Hindlimb muscle (tissue), 1 donor: ENCODE measurements at regions not wholly inside any gene's neighbourhood (a gene's known extent, or its start where the extent isn't known, plus 50 kb on each side); places are given as distances from the start of the nearest gene placed in this dataset.
"Not testable (repeated sequence)": the region's sequence is repeated elsewhere in the genome, so short reads cannot be mapped to it uniquely, and the experiment has no call there.

Experiments
- DNase-seq: peaks from one replicate; pipeline ENCODE4 v3.0.0-alpha.2; 2013

DNA sequence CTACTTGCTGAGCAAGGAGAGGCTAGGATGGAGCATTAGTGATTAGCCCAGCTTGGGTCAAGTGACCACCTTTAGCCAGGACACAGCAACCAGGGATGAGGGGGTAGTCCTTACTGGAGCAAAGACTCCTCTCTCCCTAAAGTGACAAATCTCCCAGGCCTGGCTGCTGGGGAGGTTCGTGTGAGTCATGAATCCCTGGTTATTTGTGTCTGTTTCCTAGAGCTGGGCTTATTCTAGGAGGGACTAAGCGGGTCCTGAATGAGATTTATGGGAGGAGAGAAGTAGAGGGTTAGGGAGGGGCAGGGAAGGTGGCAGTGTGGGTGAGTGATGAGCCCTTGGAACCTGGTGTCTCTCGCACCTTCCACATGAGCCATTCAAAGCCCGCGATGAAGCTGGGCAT lies 487.3 kb downstream of the TSHZ3 start:
- DNase-seq = no peak

DNA sequence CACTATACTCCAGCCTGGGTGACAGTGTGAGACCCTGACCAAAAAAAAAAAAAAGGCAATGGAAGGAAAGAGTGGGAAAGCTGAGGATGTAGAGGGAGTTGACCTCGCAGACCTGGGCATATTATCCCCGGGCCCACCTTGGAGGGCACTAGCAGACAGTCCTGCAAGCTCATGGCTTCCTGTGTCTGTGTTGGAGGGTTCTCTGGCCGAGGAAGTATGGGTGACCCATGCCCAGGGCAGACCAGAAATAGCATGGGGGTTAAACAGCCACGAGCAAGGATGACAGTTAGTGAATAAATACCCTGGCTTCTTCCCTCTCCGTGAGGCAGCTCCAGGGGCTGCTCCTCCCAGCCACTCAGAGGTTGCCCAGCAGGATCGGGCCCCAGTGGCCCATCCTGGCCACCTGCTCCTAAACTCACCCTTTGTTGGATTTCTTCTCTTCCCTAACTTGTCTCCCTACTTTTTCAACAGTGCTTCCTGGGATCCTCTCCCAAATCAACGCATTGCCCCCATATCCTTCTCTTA lies 485.8 kb downstream of the ZNF536 start:
- DNase-seq = no peak

DNA sequence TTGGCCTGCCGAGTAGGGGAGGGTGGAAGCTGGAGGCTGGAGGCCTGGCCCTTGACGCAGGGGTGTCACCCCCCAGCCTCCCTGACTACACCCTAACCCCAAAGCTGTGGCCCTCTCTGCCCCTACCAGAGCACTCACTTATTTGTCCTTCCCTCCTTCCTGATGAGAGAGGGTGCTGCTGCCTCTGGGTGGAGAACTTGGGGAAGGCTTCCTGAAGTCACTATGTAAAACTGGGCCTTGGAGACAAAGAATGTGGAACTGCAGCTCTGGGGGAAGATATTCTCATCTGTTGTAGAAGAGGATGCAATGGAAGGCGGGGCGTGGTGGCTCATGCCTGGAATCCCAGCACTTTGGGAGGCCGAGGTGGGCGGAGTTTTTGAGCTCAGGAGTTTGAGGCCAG lies 485.2 kb downstream of the ZNF536 start:
- no peak for DNase-seq

DNA sequence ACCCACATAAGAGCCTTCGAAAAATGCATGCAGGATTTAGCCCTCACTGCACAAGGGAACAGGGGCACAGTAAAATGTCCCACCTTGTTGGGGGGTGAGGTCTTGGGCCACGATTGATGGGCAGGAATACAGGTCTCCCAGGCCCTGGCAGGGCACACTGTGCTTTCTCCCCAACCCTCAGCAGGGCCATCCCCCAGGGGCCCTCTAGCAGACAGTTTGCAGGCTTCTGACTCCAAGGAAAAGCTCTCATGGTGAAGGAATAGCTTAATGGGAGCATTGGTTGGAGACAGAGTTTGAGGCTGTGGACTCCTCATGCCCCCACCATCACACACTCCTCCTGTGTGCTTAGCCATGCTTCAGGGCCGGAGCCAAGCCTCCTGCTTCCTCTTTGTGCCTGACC lies 484.6 kb downstream of the ZNF536 start:
- no peak for DNase-seq

DNA sequence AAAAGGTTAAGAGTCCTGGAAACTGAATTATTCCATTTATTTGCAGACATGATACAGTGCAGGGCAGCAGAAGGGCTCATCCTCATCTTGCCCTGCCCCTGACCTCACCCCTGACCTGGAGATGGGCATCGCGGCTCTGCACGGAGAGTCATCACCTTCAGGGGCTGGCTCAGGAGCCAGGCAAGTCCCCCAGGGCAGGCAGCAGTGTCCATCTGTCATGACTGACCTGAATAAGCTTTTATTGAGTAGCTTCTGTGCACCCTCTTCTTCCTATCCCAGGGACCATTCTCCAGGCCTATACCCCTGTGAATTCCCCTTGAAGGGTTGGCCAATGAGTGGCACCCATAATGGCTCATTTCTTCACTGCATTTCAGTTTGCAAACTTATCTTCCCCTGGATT lies 484.2 kb downstream of the ZNF536 start:
- DNase-seq = no peak

DNA sequence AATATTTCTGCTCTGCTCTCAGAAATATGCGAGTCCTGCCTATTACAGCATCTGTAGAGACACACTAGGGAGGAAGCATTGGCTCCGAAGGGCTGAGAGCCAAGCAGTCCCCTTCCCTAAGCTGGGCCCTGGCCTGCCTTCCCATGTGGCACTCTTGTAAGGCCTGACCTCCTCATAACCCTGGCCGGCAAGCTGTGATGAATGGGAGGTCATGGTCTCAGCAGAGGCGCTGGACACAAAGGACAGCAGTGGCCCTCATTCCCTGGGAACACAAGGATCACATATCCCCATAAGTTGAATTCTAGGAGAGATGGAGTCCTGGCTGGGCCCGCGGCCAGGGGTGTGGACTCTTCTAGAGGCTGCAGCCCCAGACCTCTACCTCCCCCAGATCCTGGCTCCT lies 483.3 kb downstream of the ZNF536 start:
- DNase-seq = no peak

DNA sequence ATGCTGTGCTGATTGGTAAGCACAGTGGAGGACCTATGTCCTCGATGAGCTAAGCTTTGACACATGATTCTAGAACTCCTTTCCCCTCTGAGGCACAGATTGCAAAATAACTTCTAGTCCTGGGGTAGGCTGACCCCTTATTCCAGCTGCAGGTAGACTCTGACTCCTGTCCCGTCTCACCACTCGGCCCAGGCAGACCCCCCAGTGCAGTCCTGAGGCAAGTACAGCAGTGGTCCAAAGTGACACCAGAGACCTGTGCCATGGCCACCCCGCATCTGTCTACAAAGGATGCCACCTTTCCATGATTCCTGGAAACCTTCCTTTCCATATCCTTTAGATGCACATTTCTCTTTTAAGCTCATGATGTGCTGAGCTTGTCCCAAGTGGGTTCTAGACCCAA lies 482.5 kb downstream of the ZNF536 start:
- DNase-seq = no peak

DNA sequence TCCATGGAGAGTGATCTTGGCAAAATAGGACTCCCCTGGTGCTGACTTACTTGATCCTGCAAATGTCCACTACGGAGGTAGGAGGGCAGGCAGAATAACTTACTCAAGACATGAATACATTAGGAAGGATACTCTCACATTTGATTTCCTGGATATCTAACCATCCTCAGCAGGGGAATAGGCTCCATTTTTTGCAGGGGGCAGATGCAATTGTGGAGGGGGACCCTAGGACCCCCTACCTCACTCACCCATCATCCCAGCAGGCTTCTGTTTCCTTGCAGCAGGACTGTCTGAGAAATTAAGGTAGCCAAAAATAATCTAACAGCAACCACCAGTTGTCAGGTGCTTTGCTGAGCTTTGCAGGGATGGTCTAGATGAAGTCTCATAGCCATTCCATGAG lies 482.0 kb downstream of the ZNF536 start:
- DNase-seq = no peak

DNA sequence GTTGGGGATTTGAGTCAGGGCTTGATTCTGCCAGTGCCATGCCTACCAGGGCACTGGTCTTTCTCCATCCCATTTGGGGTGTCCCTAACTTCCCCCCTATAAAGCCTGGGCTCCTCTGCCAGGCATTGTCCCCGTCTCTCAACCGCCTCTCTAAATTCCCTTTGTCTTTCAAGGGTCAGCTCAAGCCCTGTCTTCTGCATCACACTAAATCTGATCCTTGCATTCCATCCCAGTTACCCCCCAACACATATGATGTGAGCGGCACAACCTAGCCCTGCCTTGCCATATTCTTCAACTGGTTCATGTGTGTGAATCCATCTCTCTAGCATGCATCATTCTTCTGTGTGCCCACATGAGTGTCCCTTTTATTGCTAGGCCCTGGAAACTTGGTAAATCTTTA lies 480.9 kb downstream of the ZNF536 start:
- no peak for DNase-seq

DNA sequence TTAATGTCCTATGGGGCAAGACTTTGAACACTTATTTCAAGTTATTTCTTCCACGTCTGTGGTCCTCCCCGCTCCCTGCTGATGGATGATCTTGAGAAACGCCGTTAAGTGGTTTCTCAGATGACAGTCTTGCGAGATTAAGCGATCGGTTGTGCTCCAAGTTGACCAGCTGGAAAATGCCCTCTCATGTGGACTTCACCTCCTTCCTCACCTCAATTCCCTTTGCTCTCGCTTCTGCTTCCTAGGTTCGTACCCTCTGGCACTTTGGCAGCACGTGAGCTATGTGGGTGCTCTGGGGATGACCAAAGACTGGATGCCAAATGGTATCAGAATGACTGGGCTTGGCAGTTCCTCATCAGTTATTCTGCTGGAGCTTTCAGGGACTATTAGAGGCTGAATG lies 480.0 kb downstream of the ZNF536 start:
- DNase-seq = no peak

DNA sequence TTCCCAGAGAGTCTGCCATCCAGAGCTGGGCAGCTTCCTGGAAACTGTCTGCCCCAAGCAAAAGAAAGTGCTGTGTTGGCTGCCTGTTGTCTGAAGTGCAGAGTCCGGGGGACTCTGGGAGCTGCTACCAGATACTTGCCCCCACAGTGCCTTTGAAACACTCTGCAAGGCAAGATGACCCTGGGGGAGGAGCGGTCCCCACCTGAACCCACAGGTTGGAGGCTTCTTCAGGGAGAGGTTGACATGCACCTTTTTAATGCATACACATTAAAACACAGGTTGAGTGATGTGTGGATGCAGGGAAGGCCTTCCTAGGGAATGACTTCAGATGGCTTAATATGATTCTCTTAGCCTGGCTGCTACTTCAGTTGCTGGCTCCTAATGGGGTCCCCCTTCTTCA lies 479.5 kb downstream of the ZNF536 start:
- no peak for DNase-seq

DNA sequence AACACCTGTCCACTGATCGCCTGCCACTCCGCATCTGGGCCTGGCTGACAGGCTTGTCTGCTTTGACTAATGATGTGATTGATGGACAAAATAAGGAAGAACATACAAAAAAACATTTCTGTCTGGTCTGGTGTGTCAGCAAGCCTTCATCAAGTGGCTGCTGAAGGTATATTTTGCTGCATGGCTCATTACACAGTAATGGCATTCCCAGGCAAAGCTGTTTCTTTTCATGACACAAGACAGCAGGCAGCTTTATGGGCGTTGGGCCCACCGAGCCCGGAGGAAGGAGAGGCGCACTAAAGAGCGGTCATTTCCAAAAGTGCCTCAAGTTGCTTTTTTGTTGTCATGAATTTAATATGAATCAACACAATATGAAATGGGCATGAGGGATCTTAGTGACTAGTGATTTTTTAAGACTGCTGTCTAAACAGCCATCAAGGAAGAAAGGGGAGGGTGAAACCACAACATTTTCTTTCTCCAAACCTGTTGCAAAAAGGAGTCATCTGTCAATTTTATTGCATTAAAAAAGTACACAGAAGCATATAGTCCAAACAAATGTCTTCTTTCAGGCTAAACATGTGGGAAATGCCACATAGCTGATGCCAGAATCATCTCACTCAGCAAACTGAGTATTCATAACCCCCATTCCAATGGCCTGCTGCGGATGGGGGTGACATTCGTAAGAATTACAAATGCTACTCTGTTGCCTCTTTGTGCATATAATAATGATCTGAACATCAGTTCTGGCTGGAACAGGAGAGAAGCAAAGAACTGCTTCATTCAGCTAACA lies 476.6 kb downstream of the ZNF536 start:
- DNase-seq = peak; percentile 22

DNA sequence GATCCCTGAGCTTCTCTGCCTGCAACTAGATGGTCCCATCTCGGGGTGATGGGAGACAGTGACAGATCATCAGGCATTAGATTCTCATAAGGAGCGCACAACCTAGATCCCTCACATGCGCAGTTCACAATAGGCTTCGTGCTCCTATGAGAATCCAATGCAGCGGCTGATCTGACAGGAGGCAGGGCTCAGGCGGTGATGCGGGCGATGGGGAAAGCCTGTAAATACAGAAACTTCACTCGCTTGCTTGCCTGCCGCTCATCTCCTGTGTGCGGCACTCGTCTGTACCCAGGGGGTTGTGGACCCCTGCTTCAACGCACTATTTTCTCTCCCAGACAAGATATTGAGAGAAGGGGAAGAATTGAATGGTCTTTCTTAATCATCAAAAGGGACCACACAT lies 473.9 kb downstream of the ZNF536 start:
- no peak for DNase-seq

DNA sequence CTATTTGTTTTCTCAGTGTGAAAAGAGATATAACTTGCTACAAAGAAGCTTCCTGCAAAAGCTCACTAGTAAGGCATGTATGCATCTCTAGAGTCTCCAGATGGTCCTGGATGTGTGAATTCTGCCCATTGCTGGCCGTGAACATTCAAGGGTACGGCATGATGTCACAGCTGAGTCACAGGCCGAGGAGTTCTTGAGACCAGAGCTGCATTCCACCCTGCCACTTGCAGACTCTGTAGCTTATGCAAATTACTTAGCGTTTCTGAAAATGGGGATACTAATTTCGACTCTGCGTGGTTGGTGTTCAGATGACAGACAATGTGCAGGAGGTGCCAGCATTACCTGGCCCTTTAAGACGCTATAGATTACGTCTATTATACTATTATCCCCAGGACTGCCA lies 470.7 kb downstream of the ZNF536 start:
- no peak for DNase-seq

DNA sequence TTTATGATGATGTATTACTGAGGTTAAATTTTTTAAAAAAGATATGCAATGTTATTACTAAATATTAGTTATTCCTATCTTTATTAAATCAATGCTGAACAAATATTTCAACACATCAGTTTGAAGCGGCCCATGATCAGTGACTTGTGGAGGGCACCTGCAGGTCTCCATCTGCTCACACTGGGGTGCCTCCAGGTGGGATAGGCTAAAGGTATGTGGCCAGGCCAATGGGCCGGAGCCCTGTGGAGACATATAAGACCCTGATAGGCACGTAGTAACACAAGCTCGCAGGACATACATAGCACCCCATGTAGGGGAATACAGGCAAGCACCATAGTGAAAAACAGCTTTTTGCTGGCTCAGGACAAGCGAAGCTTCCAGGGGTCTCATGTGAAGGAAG lies 469.8 kb downstream of the ZNF536 start:
- DNase-seq = no peak

DNA sequence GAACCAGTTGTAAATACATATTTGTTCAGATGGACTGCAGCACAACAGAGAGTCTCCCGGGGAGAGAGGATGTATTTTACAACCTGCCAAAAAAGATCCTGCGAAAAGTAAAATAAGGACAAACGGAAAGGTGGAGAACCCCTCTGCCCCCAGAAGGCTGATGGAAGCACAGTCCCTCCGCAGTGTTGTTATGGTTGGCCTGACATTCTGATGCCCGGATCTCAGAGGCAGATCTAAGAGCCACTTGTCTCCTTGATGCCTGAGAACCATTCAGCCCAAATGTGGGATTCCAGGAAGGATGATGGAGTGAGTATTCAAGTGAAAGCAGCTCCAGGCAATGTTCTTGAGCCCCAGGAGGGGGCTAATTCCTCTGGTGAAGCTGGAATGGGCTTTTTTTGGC lies 458.7 kb downstream of the ZNF536 start:
- no peak for DNase-seq

DNA sequence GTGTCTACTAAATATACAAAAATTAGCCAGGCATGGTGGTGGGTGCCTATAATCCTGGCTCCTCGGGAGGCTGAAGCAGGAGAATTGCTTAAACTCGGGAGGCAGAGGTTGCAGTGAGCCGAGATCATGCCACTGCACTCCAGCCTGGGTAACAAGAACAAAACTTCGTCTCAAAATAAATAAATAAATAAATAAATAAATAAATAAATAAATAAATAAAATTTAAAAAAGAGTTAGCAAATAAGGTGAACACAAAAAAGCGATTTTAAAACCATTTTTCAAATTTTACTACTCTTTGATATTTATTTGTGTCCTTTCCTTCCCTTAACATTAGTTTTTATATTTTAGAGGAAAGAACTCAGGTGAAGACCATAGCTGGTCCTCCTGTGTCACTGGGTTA lies 453.3 kb downstream of the ZNF536 start:
- DNase-seq = not testable (repeated sequence)

DNA sequence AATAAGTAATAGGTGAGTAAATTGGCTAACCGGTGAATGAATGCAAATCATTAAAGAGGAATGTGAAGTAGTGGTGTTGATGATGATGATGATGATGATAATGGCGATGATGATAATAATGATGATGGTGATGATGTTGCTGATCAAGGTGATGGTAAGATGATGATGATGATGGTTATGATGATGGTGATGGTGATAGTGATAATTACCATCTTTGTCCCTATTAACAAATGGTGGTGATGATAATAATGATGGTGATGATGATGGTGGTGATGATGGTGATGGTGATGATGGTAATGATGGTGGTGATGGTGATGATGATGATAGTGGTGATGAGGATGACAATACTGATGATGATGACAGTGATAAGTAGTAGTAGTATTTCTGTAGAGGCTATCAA lies 452.6 kb downstream of the ZNF536 start:
- DNase-seq = no peak

DNA sequence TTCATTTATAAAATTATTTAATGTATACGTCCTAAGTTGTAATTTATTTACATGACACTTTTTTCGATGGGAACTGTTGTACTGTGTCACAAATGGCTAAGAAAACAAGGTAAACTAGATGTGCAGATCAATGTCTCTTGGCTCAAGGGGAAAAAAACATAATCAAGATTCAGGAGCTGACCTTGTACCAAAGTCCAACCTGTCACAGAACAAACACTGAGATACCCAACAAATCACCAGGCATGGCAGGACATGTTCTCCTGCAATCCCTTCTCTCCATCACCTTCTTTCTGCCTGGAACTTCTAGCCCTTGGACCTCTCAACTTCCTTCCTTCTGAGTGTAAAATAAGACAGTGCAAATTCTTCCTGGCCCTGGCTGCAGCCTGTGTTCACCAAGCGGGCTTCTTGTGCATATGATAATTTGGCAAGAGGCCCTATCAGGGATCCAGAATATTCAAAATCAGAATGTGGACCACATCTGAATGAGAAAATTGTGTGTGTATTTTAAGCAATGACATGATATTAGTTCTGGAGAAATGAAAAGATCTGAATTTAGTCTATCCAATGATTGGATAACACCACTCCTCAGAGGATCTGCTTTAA lies 445.9 kb downstream of the ZNF536 start:
- no peak for DNase-seq

DNA sequence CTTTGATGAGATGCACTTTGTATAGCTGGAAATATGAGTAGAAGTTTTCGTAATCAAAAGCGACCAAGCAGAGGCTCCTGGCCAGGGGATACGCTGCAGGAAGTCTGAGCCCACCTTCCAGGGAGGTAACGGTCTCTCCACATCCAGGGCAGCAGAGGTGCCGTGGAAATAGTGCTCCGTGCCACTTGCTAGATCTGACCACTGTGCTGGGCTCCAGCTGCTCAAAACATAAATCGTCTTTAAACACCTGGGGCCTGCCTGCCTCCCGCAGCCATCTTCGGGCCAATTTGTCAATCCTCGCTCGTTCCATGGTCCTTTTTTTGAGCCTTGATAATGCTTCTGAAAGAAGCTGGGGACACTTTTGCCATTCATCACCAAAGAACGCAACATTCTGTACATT lies 445.0 kb downstream of the ZNF536 start:
- DNase-seq = no peak

DNA sequence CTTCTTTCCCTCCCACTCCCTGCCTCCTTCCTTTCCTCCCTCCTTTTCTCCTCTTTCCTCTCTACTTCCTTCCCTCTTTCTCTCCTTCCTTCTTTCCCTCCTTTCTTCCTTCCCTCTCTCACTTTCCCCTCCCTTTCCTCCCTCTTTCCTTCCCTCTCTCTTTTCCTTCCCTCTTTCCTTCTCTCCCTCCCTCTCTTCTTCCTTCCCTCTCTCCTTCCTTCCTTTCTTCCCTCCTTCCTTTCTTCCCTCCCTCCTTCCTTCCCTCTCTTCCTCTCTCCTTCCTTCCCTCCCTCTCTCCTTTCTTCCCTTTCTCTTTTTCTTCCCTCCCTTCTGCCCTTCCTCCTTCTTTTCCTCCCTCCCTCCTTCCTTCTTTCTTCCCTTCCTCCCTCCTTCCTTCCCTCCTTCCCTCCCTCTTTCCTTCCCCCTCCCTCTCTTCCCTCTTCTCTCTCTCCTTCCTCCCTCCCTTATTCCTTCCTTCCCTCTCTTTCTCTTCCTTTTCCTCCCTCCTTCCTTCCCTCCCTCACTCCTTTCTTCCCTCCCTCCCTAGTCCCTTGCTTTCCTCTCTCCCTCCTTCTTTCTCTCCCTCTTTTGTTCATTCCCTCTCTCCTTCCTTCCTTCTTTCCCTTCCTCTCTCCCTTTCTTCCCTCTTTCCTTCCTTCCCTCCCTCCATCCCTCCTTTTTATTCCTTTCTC lies 443.9 kb downstream of the ZNF536 start:
- no peak for DNase-seq

DNA sequence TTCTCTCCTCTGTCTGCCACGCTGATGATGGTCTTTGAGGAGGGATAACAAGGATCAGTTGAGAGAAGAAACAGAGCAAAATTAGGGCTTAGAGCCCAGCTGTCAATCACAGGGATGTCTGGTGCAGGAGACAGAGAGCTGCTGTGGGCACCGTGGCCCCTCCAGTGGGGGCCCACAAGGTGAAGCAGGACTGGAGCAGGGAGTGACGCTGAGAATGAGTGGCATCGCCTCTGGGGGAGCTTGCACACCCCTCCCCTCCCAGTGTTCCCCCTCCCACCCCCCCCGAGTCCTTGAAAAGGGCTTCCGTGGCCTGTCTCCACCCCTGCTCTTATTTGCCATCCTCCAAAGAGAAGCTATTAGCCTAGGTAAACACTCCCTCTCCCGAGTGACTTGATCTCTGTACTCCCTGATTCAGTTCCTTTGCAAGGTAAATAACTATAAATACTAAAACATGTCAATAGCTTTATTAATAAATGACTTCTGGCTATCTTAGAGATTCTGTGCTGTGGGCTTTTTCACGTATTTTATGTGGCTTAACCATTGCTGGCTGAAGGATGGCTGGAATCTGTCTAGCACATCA lies 440.0 kb downstream of the ZNF536 start:
- no peak for DNase-seq

DNA sequence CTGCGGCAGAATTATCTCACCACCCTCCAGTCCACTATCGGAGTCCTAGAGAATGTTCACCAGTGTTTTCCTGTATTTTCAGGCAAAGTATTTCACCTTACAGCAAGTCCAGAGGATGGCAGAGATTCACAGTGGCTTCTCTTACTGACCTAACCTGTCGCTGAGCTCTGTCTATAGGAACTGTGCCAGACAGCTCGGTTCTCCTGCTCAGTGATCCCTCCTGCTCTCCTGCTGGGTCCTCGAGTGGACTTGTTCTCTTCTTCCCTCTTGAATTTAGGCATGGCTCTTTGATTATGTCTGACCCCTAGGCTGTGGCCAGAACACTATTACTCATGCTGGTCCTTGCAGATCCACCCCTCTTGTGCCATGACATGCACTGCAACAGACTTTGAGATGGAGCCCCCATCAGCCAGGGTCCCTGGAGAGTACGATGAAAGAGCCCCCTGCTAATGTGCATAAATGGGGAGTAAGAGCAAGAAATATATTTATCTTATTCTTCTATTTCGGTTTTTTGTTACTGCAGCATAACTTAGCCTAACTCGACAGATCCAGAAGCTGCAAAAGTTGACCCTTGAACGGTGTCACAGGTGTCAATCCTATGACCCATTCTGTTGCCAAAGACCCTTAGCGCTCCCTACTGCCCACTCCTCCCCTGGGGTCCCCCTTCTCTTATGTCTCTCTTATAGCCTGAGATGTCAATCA lies 439.4 kb downstream of the ZNF536 start:
- no peak for DNase-seq
